Duodenal mucosa (tissue), 2 donors: ENCODE measurements at regions not wholly inside any gene's neighbourhood (a gene's known extent, or its start where the extent isn't known, plus 50 kb on each side); places are given as distances from the start of the nearest gene placed in this dataset.

Source experiments
- H3K27ac ChIP-seq: one replicate; pipeline ENCODE4 v1.7.0; 2013; ENCODE audit warnings: low read depth, low read length
- H3K27me3 ChIP-seq, 2 donors: one replicate each; pipeline ENCODE4 v1.7.0; 2013; ENCODE audit warnings: low read length in 2 of 2, control low read depth in 1 of 2; ENCODE audit not compliant: insufficient read depth in 2 of 2, control insufficient read depth in 1 of 2
- H3K36me3 ChIP-seq, 2 donors: one replicate each; pipeline ENCODE4 v1.7.0; 2013; ENCODE audit warnings: low read length in 2 of 2, control low read depth in 1 of 2; ENCODE audit not compliant: insufficient read depth in 2 of 2, control insufficient read depth in 1 of 2
- H3K4me1 ChIP-seq, 2 donors: one replicate each; pipeline ENCODE4 v1.7.0; 2013; ENCODE audit warnings: low read length in 2 of 2, control low read depth in 1 of 2; ENCODE audit not compliant: insufficient read depth in 2 of 2, control insufficient read depth in 1 of 2
- H3K4me3 ChIP-seq, 2 donors: one replicate each; pipeline ENCODE4 v1.7.0; 2013; ENCODE audit warnings: low read length in 2 of 2, low read depth in 1 of 2
- H3K9ac ChIP-seq, 2 donors: one replicate each; pipeline ENCODE4 v1.7.0; 2013; ENCODE audit warnings: low read length in 2 of 2, low read depth in 1 of 2
- H3K9me3 ChIP-seq, 2 donors: one replicate each; pipeline ENCODE4 v1.7.0; 2013; ENCODE audit warnings: low read length in 2 of 2, control low read depth in 1 of 2; ENCODE audit not compliant: control insufficient read depth in 1 of 2

DNA sequence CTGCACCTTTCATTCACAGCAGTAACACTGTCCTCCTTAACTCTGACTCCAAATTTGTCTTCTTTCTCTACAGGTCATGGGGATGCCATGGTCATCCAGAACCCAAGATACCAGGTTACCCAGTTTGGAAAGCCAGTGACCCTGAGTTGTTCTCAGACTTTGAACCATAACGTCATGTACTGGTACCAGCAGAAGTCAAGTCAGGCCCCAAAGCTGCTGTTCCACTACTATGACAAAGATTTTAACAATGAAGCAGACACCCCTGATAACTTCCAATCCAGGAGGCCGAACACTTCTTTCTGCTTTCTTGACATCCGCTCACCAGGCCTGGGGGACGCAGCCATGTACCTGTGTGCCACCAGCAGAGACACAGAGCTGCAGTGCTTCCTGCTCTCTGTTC is 156.2 kb upstream of the PRSS1 start:
- H3K27me3 ChIP-seq, result no peaks in the 10 kb centered on the region
- no peak overlapping the region for H3K4me3 ChIP-seq
- H3K9ac ChIP-seq, result no peak overlapping the region
- H3K36me3 ChIP-seq, result no peaks in the 10 kb centered on the region
- no peaks in the 10 kb centered on the region for H3K4me1 ChIP-seq
- H3K27ac ChIP-seq, result no peak overlapping the region
- H3K9me3 ChIP-seq, result no peaks in the 10 kb centered on the region

DNA sequence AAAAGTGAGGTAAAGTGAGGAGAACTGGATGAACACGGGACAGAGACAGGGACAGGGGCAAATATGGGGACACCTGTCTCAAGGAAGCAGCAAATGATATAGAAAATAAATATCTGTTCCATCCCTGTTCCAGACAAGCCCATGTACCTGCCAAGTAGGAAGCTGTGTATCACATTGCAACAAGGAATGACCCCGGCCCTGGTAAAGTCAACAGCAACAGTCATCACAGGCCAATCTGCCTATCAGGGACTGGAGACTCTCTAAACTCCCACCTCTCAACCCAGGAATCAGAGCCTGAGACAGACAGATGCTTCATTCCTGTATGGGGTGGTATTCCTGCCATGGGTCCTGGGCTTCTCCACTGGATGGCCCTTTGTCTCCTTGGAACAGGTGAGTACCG is 156.6 kb upstream of the PRSS1 start:
- Histone ChIP-seq H3K9me3 (no peaks in the 10 kb centered on the region), H3K27me3 (no peaks in the 10 kb centered on the region), H3K4me3 (no peak overlapping the region), H3K9ac (no peak overlapping the region), H3K36me3 (no peaks in the 10 kb centered on the region), H3K4me1 (no peaks in the 10 kb centered on the region), H3K27ac (no peak overlapping the region)

DNA sequence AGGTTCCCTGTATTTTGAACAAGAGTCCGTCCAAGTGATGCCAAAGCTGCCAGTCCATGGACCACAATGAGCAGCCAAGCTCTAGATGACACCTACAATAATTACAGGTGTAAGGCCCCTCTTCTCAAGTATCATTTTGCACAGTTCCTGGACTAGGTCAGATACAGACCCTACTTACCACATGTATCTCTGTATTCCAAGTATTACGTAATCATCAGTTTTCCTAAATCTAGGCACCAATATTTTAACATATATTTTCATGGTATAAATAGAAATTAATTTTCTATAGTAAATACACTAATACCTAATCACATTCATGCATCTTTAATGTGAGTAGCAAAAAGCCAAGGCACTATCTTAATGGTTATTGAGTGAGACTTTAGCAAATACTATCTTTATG is 157.0 kb upstream of the PRSS1 start:
- H3K4me3 ChIP-seq, result no peak overlapping the region
- H3K36me3 ChIP-seq, result no peaks in the 10 kb centered on the region
- no peaks in the 10 kb centered on the region for H3K4me1 ChIP-seq
- H3K27ac ChIP-seq, result no peak overlapping the region
- no peaks in the 10 kb centered on the region for H3K27me3 ChIP-seq
- no peaks in the 10 kb centered on the region for H3K9me3 ChIP-seq
- no peak overlapping the region for H3K9ac ChIP-seq

DNA sequence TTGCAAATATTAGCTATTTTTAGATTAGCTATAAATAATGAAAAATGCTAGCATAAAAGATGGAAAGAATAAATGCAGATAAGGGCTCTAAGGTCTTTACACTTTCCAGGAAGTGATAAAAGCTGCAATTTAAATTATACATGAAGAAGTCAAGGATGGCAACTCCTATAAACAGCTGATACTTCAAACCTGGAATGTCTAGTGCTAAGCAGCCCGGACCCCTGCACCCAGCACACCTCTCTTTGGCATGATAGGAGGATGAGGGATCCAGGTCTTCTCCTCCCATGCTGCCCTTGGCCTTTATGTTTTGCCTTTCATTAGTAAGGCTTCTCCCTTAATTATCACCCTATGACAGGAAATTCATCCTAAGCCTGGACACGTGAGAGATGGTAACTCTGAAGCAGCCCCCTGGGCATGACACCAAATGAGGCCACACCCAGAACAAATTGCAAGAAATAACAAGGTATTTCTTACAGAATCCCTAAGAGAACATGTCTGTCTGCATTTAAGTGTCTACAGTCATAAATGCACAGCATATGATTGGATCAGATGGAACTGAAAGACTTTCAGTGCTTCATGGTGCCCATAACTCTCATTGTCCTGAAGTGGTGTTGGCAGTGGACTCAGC is 158.3 kb upstream of the PRSS1 start:
- no peaks in the 10 kb centered on the region for H3K36me3 ChIP-seq
- no peaks in the 10 kb centered on the region for H3K9me3 ChIP-seq
- no peaks in the 10 kb centered on the region for H3K27me3 ChIP-seq
- H3K4me3 ChIP-seq, result no peak overlapping the region
- H3K4me1 ChIP-seq, result no peaks in the 10 kb centered on the region
- H3K27ac ChIP-seq, result no peak overlapping the region
- H3K9ac ChIP-seq, result no peak overlapping the region

DNA sequence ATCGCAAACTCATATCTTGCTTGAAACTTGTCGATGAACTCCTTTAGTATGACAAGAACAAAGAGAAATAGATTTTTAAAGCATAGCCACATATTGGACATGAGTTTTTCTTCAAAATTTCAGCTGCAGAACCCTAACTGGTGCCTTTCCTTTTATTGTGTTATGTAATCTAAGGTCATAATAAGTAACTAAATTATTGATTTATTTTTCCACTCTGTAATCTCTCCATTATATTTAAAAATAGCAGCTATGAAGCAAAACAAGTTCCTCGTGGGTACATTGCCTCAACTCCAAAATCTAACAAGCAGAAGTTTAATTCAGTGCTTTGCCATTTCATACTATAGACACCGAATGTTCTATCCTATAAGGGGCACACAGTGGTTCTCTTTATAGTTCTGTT is 159.2 kb upstream of the PRSS1 start:
- no peak overlapping the region for H3K9ac ChIP-seq
- no peaks in the 10 kb centered on the region for H3K4me1 ChIP-seq
- H3K4me3 ChIP-seq, result no peak overlapping the region
- H3K9me3 ChIP-seq, result no peaks in the 10 kb centered on the region
- H3K36me3 ChIP-seq, result no peaks in the 10 kb centered on the region
- H3K27ac ChIP-seq, result no peak overlapping the region
- H3K27me3 ChIP-seq, result no peaks in the 10 kb centered on the region

DNA sequence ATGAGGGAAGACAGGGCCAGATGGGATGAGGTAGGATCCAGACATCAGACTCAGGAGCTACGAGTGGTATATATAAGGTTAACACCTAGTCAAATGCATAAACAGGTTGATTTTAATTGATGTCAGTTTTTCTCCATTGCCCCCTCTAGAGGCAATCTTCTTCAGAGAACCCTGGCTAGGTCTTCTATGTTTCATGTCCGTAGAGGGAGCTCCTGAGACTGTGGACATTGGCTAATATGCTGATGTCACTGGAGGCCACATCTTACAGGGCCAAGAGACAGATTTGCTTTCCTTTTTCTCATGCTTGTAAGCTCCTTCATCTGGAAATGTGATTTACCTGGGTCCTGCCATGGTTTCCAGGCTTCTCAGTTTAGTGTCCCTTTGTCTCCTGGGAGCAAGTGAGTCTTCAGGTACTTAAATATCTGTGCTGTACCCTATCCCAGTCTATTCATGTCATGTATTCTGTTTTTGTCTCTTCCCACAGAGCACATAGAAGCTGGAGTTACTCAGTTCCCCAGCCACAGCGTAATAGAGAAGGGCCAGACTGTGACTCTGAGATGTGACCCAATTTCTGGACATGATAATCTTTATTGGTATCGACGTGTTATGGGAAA is 161.6 kb upstream of the PRSS1 start:
- no peak overlapping the region for H3K9ac ChIP-seq
- H3K4me1 ChIP-seq, result no peaks in the 10 kb centered on the region
- no peaks in the 10 kb centered on the region for H3K36me3 ChIP-seq
- no peaks in the 10 kb centered on the region for H3K9me3 ChIP-seq
- H3K27ac ChIP-seq, result no peak overlapping the region
- H3K27me3 ChIP-seq, result no peaks in the 10 kb centered on the region
- H3K4me3 ChIP-seq, result no peak overlapping the region

DNA sequence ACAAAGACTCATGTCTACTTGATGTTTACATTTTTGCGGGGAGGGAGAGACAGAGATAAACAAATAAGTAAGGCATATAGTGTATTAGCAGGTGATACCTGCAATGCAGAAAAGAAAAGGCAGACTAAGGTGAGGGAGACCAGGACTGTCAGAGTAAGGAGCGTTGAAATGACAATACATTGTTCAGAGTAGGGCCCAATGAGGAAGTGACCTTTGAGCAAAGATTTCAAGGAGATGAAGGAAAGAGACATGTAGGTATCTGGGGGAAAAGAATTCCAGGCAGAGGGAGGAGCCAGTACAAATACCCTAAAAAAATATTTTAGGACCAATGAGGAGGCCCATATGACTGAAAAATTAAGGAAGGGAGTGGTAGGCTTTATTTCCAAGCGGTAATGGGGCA is 162.7 kb upstream of the PRSS1 start:
- H3K27ac ChIP-seq, result no peak overlapping the region
- H3K4me3 ChIP-seq, result no peak overlapping the region

DNA sequence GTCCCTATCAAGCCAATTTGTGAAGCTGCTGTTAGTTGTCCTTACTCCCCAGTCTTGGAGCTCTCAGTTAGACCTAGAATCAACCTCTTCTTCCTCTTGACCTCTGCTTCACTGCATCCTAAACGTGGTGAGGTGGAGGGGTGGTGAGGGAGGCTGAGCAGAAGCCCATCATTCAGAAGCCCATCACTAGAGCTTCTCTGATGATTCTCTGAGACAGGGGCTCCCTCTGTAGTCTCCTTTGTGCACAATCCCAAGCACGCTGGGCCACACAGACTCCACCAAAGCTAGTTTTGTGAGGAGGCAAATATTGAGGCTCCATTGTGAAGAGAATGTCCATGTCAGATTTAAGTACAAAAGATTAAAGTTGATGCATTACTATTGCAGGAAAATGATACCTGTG is 163.8 kb upstream of the PRSS1 start:
- no peaks in the 10 kb centered on the region for H3K9me3 ChIP-seq

More for the DNA sequence above, 162.7 kb upstream of the PRSS1 start:
- Histone ChIP-seq H3K9ac (no peak overlapping the region), H3K4me1 (no peaks in the 10 kb centered on the region), H3K36me3 (no peaks in the 10 kb centered on the region), H3K27me3 (no peaks in the 10 kb centered on the region), H3K9me3 (no peaks in the 10 kb centered on the region)

DNA sequence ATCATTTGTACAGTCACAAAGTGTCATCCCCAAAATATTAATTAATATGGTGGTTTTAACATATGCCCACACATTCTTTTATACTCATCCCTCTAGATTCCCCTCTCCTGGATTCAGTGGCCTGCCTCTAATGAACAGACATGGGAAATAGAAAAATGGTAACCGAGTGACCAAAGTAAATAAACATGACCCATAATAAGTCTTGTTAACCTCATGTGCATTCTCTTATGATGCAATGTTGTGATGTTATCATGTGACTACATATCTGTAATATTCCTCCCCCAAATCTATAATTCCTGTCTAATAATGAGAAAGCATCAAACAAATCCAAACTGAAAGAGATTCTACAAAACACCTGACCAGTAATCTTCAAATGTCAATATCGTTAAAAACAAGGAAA is 164.5 kb upstream of the PRSS1 start:
- no peaks in the 10 kb centered on the region for H3K4me1 ChIP-seq

More for the DNA sequence above, 163.8 kb upstream of the PRSS1 start:
- H3K27ac ChIP-seq, result no peak overlapping the region
- H3K9ac ChIP-seq, result no peak overlapping the region
- H3K4me3 ChIP-seq, result no peak overlapping the region
- no peaks in the 10 kb centered on the region for H3K36me3 ChIP-seq
- H3K27me3 ChIP-seq, result no peaks in the 10 kb centered on the region
- H3K4me1 ChIP-seq, result no peaks in the 10 kb centered on the region

DNA sequence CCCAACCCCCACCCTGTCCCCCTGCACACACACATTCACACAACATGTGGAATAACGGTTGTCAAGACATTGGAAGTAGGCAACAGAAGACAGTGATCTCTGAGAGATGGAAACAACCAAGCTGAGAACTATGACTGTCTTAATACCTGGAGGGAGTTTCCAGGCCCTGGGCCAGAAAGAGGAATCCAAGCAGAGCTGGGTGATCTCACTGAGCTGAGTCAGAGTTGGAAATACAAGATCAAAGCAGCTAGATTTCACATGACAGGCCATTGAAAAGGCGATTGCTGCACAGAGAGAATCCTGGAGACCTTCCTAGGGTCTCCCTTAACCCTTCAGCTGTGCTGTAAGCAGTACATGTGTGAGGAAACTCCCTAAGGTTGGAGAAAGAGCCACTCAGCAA is 165.8 kb upstream of the PRSS1 start:
- H3K27ac ChIP-seq, result no peak overlapping the region
- H3K36me3 ChIP-seq, result no peaks in the 10 kb centered on the region
- no peaks in the 10 kb centered on the region for H3K4me1 ChIP-seq
- no peak overlapping the region for H3K9ac ChIP-seq
- H3K9me3 ChIP-seq, result no peaks in the 10 kb centered on the region
- H3K4me3 ChIP-seq, result no peak overlapping the region
- H3K27me3 ChIP-seq, result no peaks in the 10 kb centered on the region

More for the DNA sequence above, 164.5 kb upstream of the PRSS1 start:
- H3K9me3 ChIP-seq, result no peaks in the 10 kb centered on the region
- no peaks in the 10 kb centered on the region for H3K27me3 ChIP-seq
- H3K4me3 ChIP-seq, result no peak overlapping the region
- no peak overlapping the region for H3K27ac ChIP-seq
- H3K9ac ChIP-seq, result no peak overlapping the region
- H3K36me3 ChIP-seq, result no peaks in the 10 kb centered on the region
